ENCODE measurements at regions not wholly inside any gene's neighbourhood (a gene's known extent, or its start where the extent isn't known, plus 50 kb on each side); places are given as distances from the start of the nearest gene placed in this dataset.

DNA sequence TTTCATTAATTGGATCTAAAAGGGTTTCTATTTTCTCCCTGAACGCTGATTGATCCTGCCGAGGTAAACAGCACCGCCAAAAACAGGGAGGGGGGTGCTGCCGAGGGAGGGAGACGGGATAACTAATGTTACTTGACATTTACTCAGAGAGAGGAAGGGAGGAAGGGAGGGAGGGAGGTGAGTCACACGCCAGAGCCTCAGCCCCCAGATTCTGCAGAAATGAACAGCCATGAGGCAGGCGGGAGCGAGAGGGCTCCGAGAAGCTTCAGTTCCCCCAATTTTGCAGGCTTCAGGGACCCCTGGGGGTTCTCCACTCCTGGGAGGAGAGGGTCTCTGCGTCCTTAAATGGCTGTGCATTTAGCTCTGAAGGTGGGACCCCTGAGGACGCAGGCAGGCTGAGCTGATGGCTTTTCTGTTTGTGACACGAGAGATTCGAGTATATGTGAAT lies 59.1 kb upstream of the IER5L start:
- TF ChIP-seq, protein P1, sequence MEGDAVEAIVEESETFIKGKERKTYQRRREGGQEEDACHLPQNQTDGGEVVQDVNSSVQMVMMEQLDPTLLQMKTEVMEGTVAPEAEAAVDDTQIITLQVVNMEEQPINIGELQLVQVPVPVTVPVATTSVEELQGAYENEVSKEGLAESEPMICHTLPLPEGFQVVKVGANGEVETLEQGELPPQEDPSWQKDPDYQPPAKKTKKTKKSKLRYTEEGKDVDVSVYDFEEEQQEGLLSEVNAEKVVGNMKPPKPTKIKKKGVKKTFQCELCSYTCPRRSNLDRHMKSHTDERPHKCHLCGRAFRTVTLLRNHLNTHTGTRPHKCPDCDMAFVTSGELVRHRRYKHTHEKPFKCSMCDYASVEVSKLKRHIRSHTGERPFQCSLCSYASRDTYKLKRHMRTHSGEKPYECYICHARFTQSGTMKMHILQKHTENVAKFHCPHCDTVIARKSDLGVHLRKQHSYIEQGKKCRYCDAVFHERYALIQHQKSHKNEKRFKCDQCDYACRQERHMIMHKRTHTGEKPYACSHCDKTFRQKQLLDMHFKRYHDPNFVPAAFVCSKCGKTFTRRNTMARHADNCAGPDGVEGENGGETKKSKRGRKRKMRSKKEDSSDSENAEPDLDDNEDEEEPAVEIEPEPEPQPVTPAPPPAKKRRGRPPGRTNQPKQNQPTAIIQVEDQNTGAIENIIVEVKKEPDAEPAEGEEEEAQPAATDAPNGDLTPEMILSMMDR (IDR thresholded peaks at IDR 0.05; ENCODE audit: low read depth, low read length) = no peak
- peak overlapping the region; percentile 23; the same call in 1 of the 2 replicates for H3K4me3 ChIP-seq (ENCODE audit: low read depth, low read length)

DNA sequence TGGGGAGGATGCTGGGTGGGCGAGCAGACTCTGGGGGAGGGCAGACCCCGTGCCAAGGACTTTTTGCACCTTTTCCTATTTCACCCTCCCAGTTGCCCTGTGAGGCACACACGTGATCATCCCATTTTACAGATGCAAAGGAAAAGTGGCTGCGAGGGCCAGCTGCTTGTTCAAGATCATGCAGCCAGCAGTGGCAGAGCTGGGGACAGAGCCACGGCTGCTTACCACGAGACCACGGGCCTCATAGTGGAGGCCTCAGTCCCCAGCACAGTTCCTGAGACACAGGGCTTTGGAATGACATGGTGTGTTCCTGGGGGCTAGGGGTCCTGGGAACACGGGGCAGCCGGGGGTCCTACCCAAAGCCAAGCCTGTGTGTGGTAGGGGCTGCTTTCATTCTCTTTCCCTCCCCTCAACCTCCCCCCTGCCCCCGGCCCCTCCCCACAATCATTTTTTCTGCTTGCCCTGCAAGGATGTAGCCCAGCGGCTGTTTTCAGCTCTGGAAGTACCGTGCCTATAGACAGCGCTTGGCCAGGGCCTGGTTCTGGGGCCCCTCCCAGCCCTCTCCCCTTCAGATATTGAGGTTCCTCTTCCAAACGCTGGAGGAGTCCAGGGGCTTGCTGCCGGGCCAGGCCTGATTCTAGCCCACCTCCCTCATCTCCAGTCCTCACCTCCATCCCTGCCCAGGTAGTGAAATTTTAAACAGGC lies 58.5 kb upstream of the IER5L start:
- TF ChIP-seq, protein P1 (IDR thresholded peaks at IDR 0.05; ENCODE audit: low read depth, low read length) = no peak
- H3K4me3 ChIP-seq (ENCODE audit: low read depth, low read length) = no peak overlapping the region

DNA sequence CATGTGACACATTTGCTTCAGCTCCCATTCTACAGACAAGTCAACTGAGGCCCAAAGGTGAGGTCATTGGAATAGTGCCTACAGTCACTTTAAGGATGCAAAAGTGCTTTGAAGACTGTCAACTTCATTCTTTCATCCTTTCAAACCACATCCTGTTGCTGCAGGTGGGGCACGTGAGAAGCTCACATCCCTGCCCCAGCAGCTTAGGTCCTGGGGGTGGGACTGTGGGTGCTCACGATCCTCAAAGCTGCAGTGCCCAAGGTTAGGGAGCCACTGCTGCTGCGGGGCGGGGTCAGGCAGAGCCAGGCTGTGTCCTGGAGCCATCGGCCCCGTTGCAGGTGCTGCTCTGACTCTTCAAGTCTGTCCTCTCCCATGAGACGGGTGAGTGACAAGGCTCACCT lies 57.9 kb upstream of the IER5L start:
- TF ChIP-seq, protein P1 (IDR thresholded peaks at IDR 0.05; ENCODE audit: low read depth, low read length) = no peak
- H3K4me3 ChIP-seq (ENCODE audit: low read depth, low read length) = no peak overlapping the region

DNA sequence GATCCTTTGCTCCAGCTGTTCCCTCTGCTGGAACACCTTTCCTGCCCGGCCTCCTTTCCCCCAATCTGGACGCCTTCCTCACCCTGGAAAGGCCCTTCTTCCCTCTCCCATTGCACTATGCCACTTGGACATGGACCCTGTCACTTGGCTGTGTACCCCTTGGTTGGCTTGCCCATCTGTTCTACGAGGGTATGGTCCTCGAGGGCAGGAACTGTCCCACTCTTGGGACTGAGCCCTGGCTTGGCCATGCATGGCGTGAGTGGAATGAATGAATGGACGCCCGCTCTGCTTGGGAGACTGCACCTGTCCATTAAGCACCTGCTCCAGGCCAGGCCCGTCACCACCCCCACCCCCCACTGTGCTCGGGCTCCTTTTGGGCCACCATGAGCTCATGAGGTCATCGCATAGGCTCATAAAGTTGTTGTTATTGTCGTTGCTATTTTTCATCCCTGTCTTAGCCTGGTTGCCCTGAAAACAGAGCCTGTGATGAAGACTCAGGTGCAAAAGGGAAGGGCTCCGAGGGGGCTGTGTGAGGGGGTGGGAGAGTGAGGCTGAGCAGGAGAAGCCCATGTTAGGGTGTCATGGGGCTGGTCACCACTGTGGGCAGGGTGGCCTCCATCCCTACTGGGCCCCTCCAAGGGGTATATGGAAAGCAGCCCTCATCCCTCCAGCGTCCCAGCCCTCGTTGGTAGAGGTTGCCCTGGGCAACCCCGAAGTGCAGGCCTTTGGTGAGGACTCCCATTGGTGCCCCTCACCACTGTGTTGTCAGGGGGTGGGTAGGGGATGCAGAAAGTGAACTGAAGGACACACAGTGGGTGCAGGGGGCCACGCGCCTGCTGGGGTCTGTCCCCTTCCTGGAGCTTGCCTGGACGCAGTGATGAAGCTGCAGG lies 57.2 kb upstream of the IER5L start:
- no peak overlapping the region for H3K4me3 ChIP-seq (ENCODE audit: low read depth, low read length)
- TF ChIP-seq, protein P1 (IDR thresholded peaks at IDR 0.05; ENCODE audit: low read depth, low read length) = no peak

DNA sequence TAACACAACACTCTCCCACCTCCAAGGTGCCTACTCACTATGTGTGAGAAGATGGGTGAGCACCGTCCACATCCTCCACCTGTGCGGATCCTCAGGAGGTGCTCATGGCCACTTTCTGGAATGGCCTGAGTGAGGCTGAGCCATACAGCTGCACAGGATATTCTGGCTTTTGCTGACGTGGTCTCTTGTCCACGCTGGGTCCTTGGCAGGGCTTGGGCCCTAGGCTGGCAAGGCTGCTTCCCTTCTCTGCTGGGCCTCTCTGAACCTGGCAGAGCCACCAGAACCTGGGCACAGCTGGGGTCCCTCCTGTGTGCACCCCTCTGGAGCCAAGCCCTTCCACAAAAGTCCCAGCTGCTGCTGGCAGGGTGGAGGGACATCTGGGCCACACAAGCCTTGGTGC lies 56.4 kb upstream of the IER5L start:
- TF ChIP-seq, protein P1 (IDR thresholded peaks at IDR 0.05; ENCODE audit: low read depth, low read length) = no peak
- H3K4me3 ChIP-seq (ENCODE audit: low read depth, low read length) = no peak overlapping the region

DNA sequence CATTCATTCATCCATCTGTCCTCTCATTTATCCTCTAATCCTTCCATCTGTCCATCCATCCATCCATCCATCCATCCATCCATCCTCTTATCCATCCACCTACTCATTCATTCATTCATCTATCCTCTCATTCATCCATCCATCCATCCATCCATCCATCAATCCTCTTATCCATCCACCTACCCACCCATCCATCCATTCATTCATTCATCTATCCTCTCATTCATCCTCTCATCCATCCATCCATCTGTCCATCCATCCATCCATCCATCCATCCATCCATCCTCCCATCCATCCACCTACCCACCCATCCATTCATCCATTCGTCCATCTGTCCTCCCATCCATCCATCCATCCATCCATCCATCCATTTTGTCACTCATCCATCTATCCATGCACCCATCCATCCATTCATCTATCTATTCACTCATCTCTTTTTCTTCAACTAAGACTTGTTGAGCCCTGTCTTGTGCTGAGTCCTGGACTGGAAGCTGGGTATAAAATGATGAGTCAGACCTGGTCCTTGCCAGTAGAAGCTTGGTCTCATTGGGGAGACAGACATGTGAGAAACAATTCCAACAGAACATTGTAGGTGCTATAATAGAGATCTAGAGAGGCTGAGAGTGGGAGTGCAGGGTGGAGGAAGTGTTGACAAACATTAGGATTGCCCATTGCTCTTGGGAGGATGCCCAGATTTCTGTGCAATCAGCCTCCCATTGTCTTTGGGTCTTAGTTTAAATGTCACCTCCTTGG lies 55.0 kb upstream of the IER5L start:
- H3K4me3 ChIP-seq (ENCODE audit: low read depth, low read length) = no peak overlapping the region
- TF ChIP-seq, protein P1 (IDR thresholded peaks at IDR 0.05; ENCODE audit: low read depth, low read length) = no peak

Data from WI38 (cell line).